PFSK-1 (cell line): ENCODE measurements at regions not wholly inside any gene's neighbourhood (a gene's known extent, or its start where the extent isn't known, plus 50 kb on each side); places are given as distances from the start of the nearest gene placed in this dataset.

Experiments used
- POLR2AphosphoS5 ChIP-seq: IDR thresholded peaks from 2 replicates; pipeline ENCODE4 v1.6.1; 2012; ENCODE audit warnings: low read depth, mild to moderate bottlenecking, control low read depth, low read length, moderate library complexity
- SIN3A ChIP-seq: IDR thresholded peaks from 2 replicates; pipeline ENCODE4 v1.6.1; 2012; ENCODE audit warnings: mild to moderate bottlenecking, low read length, moderate library complexity, borderline replicate concordance; ENCODE audit not compliant: insufficient read depth
- TAF1 ChIP-seq: IDR thresholded peaks from 2 replicates; pipeline ENCODE4 v1.6.1; 2012; ENCODE audit warnings: low read length, control low read depth, borderline replicate concordance; ENCODE audit not compliant: insufficient read depth
- TF ChIP-seq, protein P1 (sequence below), 2 experiments: IDR thresholded peaks; 2 replicates each; pipeline versions ENCODE4 v1.6.1 to v1.8.0; 2011 to 2012; ENCODE audit warnings: low read depth in 2 of 2, low read length in 2 of 2, control low read depth in 1 of 2, inconsistent platforms in 1 of 2, mild to moderate bottlenecking in 1 of 2, moderate library complexity in 1 of 2; ENCODE audit not compliant: insufficient read depth in 1 of 2

GRCh38 chr3:6248528-6248927 lies 612.4 kb upstream of the GRM7 start:
- TF ChIP-seq, protein P1, sequence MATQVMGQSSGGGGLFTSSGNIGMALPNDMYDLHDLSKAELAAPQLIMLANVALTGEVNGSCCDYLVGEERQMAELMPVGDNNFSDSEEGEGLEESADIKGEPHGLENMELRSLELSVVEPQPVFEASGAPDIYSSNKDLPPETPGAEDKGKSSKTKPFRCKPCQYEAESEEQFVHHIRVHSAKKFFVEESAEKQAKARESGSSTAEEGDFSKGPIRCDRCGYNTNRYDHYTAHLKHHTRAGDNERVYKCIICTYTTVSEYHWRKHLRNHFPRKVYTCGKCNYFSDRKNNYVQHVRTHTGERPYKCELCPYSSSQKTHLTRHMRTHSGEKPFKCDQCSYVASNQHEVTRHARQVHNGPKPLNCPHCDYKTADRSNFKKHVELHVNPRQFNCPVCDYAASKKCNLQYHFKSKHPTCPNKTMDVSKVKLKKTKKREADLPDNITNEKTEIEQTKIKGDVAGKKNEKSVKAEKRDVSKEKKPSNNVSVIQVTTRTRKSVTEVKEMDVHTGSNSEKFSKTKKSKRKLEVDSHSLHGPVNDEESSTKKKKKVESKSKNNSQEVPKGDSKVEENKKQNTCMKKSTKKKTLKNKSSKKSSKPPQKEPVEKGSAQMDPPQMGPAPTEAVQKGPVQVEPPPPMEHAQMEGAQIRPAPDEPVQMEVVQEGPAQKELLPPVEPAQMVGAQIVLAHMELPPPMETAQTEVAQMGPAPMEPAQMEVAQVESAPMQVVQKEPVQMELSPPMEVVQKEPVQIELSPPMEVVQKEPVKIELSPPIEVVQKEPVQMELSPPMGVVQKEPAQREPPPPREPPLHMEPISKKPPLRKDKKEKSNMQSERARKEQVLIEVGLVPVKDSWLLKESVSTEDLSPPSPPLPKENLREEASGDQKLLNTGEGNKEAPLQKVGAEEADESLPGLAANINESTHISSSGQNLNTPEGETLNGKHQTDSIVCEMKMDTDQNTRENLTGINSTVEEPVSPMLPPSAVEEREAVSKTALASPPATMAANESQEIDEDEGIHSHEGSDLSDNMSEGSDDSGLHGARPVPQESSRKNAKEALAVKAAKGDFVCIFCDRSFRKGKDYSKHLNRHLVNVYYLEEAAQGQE (IDR thresholded peaks at IDR 0.05; ENCODE audit: insufficient read depth in 1 of 2, low read depth in 2 of 2, low read length in 2 of 2): no peak
- no peak for TF ChIP-seq POLR2AphosphoS5
- TF ChIP-seq TAF1: no peak
- TF ChIP-seq SIN3A: no peak
